HG02852 (cell line): ENCODE measurements at regions not wholly inside any gene's neighbourhood (a gene's known extent, or its start where the extent isn't known, plus 50 kb on each side); places are given as distances from the start of the nearest gene placed in this dataset.
"Not testable (repeated sequence)": the region's sequence is repeated elsewhere in the genome, so short reads cannot be mapped to it uniquely, and the experiment has no call there.

Experiments
- ATAC-seq: cut with Tn5 transposase; IDR thresholded peaks from one replicate; pipeline ENCODE4 v1.9.1; 2021; ENCODE audit warnings: mild to moderate bottlenecking, moderate library complexity; ENCODE audit not compliant: unreplicated experiment

GRCh38 chr15:96046620-96047240 lies 283.8 kb upstream of the NR2F2 start:
- ATAC-seq: no peak

DNA sequence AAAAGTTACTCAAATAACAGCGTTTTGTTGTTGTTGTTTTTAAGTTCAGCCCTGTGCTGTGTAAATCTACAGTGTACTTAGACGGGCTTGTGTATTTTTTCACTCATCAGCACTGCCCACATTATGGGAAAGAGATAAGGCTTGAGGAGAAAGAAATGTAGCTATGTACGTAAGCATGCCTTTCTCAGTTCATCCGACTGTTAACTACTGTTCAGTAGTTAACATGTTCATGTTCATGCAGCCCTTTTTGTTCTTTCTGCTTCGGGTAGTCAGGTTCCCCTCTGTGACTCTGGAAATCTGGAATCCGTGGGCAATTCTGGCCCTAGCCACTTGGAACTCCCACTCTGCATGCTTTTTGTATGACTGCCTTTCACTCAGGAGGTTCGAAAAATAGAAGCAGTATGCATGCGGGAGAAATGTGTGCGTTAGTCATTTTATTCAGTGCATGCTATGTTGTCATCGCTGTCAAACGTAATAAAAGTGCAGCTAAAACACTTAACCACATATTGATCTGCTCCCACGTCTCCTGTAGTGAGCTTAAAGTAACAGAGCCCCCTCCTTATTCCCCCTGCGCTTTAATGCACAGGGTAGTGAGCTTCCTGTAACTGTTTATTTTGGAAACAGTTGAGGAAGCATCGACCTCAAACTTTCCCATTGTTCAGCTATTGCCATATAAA lies 283.1 kb upstream of the NR2F2 start:
- ATAC-seq: no peak

- no peak for ATAC-seq
Measured at GRCh38 chr15:96049323-96049722, 281.2 kb upstream of the NR2F2 start.

DNA sequence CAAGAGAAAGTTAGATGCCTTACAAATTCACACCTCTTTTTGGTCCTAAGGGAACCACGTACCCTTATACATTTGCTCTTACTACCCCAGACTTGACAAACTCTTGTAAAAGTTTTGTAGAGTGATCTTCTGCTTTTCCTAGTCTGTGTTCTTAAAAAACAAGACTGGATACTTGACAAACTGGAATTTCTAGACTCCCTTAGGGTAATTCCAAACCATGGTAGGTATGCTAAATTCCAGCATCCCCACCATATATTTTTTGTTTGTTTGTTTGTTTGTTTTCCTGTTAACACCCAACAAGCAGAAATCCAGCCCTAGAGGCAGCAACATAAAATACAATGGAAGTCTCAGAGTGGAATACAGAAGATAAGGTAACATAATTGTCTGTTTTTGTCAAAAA lies 280.7 kb upstream of the NR2F2 start:
- no peak for ATAC-seq

DNA sequence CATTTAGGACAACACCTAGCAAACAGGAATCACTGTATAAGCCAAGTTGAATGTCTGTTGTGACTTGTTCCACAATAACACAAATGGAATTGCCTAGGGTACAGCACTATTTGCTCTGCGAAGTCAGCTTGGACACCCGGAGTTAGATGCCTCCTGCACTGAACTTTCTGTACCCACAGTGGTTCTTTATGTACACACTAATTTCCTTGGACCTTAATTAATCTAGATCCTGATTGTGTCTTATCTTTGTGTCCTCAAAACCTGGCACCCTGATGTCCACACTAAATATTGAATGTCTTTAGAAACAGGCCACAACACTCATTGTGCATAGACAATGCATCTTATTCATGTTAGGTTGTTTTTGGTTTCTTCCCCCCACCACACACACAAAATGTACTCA lies 278.9 kb upstream of the NR2F2 start:
- no peak for ATAC-seq

DNA sequence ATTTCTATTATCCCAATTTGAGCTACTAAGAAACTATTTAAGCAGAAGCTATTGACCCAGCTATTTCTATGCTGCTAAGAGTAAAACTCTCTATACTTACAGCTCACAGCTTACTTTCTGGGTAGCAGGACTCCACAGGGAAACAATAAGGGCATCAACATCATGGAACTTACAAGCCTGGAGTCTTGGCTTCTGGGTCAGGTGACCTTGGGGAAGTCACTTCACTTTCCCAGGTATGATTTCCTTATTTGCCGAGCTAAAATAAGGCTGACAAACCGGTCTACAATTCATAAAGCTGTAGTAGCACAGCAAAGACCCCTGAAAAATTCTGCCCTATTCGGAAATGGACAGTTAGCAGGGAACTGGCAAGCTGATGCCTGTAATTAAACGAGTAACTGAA lies 278.3 kb upstream of the NR2F2 start:
- ATAC-seq: no peak

DNA sequence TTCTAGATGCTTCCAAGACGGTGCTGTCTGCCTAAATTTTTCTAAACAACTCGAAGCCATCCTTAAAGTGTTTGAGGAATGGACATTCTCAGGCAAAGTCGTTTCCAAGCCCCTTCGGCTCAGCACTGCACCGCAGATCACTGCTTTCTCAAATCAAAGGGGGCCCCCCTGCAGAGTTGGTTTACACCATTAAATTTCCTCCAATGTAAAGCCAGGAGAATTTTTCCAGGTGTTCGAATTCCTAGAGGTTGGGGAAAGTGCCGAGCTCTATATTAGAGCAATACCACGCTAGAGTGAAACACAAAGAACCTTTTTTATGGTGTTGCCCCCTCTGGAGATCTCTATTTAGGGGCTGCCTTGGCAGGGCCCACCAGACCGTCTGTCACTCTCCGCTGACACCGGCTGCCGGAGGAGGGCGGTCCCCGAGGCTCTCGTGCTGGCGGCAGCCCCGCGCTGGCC lies 277.9 kb upstream of the NR2F2 start:
- peak; percentile 36 for ATAC-seq

GRCh38 chr15:96053031-96053780 lies 277.3 kb upstream of the NR2F2 start:
- peak; percentile 25 for ATAC-seq

GRCh38 chr15:96053781-96054428 lies 276.6 kb upstream of the NR2F2 start:
- ATAC-seq: no peak

- ATAC-seq: no peak
Measured at GRCh38 chr15:96054621-96055020, 275.9 kb upstream of the NR2F2 start.

DNA sequence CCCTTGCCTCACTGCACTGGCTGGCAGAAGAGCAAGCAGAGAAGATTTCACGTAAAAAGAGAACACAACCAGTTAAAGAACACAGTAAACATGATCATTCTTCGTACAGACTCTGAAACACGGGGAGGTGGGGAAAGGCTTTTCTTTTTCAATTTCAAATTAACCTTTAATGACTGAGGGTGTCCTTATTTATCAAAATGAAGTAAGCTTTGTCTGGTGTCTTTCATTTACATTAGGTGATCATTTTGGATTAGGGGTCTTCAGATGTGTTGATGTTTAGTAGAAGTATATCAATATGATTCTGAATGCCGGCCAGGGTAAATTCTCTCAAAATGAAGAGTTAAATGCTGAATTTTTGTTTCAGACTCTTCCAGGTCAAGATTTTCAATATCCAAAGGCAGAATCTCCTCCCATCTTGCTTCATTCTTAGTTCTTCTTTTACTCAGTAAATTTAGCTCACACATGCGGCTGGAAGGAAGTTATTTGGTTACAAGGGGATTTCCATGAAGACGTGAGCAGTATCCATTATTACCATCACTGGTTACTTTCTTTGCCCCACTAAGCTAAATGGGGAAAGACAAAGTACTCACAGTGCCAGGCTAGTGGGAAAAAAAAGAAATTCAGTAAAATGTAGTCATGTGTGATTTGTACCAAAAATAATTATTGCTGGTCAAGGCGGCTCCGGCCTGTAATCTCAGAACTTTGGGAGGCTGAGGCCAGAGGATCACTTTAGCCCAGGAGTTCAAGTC lies 272.2 kb upstream of the NR2F2 start:
- peak; percentile 77 for ATAC-seq

- not testable (repeated sequence) for ATAC-seq
Measured at GRCh38 chr15:96058852-96059103, 271.7 kb upstream of the NR2F2 start.

DNA sequence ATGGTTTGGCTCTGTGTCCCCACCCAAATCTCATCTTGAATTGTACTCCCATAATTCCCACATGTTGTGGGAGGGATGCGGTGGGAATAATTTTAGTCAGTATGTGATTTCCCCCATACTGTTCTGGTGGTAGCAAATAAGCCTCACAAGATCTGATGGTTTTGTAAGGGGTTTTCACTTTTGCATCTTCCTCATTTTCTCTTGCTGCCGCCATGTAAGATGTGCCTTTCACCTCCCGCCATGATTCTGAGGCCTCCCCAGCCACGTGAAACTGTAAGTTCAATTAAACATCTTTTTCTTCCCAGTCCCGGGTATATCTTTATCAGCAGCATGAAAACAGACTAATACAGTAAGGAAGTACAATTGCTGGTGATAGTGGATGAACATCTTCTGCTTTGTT lies 269.9 kb upstream of the NR2F2 start:
- ATAC-seq: not testable (repeated sequence)

- ATAC-seq: no peak
Measured at GRCh38 chr15:96064351-96064756, 266.1 kb upstream of the NR2F2 start.

GRCh38 chr15:96066126-96066525 lies 264.4 kb upstream of the NR2F2 start:
- no peak for ATAC-seq

DNA sequence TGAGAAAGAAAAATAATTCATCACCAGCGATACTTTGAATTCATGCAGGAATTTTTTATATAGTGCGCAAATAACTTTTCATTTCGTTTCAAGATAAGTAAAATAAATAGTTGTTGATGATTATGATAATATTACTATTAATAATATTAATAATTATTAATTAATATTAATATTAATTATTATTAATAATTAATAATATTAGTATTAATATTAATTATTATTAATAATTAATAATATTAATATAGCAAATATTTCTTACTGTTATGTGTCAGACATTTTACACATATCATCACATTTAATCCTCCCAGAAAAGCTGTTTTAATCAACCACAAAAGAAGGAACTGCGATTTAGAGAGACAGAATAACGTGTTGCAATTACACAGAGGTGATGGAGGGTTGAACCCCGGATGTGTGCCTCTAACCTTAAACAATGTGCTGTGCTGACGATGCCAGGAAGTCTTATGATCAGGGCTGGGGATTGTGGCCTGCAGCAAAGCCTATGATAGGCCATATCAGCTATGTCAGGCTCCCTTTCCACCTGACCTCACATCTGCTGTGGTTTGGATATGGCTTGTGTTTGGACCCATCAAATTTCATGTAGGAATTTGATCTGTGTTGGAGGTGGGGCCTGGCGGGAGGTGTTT lies 263.5 kb upstream of the NR2F2 start:
- no peak for ATAC-seq

DNA sequence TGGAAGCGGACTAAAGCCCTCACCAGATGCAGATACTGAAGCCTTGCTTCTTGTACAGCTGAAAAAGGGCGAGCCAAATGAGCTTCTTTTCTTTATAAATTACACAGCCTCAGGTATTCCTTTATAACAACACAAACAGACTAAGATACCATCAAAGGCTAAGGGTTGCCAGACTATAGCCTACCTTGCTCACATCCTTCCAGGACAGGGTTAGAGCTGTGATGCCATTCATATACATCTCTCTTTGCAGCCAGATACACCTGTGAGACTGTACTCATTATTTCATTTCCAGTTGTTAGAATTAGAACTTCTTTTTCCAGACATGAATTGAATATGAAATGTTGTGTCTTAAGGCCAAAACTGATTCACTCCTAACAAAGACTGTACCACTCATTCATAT lies 262.8 kb upstream of the NR2F2 start:
- no peak for ATAC-seq

DNA sequence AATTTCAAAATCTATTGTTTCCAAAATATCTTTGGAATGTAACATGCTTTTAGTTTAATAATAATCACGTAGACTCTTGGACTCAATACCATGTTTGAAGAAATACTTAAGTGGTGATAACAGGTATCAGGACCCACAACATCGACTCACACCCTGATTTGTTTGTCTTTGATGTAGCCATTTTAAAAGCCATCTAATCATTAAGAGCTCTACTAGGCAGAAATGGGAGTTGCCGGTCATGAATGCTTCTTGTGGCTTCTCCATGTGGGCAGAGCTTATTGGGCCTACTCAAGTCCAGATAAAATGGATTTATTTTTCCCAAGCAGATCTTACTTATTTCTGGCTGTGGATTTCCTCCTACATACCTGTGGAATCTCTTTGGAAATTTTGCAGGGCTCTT lies 261.6 kb upstream of the NR2F2 start:
- no peak for ATAC-seq

DNA sequence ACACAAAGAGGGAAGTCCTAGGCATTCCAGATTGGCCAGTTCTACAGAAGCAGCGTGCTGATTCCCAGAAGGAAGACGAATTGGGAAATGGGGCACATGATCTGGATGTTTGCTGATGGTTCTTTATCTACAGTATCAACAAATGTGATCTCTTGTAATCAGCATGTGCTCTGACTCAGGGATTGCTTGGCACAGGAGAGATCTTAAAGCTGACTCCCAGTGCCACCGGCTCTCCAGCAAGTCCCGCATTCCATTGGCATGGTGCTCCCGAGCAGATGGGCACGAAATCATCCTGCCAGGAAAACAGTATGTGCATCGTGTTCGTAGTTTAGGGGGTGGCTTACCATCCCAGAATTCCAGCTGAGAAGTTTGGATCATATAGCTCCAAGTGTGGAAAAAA lies 259.9 kb upstream of the NR2F2 start:
- no peak for ATAC-seq

- ATAC-seq: no peak
Measured at GRCh38 chr15:96072821-96073220, 257.7 kb upstream of the NR2F2 start.

- no peak for ATAC-seq
Measured at GRCh38 chr15:96073908-96074307, 256.6 kb upstream of the NR2F2 start.
